GM21367 (cell line): ENCODE measurements at regions not wholly inside any gene's neighbourhood (a gene's known extent, or its start where the extent isn't known, plus 50 kb on each side); places are given as distances from the start of the nearest gene placed in this dataset.

Experiments used
- ATAC-seq: cut with Tn5 transposase; IDR thresholded peaks from one replicate; pipeline ENCODE4 v1.9.1; 2021; ENCODE audit not compliant: unreplicated experiment

DNA sequence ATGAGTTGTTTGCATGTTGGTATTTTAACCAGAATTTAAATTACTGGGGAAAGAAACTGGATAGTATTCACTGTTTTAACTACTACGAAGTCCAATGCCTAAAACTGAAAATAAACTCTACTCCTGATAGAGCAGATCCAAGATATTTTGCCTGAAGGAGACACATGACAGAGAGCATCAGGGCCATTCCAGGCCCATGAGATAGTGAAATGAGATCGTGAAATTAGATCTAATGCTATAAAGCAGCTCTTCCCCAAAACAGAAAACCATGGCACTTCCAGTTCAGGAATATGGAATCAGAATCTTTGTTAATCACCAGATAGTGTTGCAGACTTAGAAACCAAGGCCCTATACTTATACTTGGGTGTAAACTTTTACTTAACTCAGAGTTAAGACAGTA, 124.3 kb upstream of the CACNA2D1 start:
- ATAC-seq, result no peak

DNA sequence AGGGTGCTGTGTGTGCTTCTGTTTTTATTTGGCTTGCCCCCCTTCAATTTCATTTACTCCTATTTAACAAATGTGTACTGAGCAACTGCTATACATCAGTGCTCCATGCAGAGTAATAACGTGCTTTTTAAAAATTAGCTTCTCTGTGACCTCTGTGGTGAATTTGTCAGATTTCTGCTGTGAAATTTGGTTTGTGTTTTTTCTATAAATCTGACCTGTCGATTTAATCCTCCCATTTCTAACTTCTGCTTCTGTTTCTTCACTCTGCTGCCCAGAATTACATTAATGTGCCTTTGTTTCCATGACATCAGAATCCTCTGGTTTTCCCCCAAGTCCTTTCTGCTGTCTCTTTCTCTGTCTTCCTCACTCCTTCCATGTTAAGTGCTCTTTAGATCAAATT, 123.8 kb upstream of the CACNA2D1 start:
- ATAC-seq, result no peak

DNA sequence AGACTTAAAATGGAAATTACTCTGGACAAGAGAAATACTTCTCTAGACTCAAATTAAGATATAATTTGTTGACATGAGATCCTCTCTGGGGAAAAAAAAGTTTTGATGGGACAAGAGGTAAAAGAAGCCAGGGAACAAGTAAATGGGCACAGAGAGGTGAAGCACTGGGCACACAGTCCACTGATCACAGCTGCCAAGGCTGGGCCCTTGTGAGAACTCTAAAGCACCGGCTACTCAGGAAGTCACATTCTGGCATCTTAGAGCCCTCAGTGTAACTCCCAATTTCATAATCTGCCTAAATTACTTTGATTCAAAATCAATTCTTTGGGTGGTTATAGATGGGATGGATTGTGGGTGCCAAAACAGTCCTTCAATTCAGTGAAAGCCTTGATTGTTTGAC, 123.2 kb upstream of the CACNA2D1 start:
- ATAC-seq, result no peak

DNA sequence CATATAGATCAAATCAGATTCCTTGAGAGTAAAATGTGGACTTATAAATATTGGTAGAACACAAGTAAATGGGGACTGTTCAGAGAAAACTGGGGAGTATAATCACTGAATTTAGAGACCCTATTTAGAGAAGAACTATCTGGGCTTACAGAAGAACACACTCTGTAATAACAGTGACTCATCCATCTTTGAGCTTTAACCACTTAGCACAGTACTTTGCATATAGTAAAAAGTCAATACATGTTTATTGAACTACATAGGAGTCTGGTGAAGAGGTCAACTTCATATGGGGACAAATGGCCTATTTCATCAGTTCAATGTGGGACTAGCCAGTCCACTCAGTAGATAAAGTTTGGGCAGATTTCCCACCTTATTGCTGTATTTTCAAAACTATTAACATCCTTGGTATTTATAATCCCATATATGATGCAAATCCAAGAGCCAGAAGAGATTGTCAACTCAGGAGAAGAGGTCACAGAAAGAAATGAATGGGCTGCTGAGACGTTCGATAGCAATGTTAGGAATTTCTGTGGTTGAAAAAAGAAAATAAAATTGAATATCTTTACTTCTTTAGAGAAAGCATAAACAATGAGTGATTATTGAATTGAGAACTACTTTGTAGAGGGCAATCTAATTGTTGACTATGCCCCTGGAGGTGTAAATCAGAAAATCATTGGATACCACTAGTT, 119.3 kb upstream of the CACNA2D1 start:
- ATAC-seq, result no peak

DNA sequence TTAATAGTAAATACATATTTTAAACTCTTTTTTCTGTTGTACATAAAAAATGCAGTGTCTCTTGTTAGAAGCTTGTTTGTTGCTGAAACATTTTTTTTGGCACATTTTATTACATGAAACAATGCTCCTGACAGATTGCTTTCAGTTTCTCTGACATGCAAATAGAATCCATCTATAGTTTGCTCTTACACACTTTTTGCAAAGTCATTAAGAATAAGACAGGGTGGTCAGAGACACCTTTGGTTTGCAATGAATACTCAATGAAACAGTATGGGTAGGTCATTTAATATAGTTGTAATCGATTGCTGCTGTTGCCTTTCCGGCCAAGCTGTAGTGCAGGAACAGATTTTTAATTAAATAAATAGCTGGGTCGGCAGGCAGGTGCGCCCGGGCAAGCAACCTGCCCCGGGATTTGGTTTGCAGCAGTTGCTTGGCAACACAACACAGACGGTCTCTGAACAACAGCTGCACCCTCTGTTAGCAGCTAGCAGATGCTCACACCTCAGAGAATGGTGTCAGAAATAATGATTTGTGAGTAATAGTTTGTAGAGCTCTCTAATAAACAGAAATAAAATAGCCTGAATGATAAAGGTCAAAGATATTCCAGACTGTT, 115.7 kb upstream of the CACNA2D1 start:
- no peak for ATAC-seq

DNA sequence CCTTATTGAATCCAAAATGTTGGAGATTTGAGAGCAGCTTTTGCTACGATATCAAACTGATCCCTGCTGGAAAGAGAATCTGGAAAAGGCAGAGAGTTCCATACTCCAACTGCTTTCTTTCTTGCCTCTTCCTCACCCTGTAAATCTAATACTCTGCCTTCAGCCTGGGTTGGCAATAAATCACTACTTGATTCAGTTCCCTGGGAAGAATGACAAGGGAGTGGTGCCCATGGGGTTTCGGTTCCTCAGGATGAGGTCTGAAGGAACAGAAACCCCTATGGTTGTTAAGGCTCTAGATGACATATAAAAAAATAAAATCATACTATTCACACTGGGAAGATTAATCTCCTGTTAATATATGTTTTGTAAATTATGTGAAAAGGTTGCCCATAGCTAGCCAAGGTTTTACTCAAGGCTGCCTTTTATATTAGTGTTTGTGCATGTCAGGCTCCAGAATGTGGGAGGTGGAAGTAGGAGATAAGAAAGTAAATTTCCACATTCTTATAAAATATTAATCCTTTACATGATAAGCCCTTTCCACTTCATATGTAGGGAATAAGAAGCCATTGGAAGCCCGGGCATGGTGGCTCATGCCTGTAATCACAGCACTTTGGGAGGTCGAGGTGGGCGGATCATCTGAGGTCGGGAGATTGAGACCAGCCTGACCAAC, 106.2 kb upstream of the CACNA2D1 start:
- no peak for ATAC-seq

DNA sequence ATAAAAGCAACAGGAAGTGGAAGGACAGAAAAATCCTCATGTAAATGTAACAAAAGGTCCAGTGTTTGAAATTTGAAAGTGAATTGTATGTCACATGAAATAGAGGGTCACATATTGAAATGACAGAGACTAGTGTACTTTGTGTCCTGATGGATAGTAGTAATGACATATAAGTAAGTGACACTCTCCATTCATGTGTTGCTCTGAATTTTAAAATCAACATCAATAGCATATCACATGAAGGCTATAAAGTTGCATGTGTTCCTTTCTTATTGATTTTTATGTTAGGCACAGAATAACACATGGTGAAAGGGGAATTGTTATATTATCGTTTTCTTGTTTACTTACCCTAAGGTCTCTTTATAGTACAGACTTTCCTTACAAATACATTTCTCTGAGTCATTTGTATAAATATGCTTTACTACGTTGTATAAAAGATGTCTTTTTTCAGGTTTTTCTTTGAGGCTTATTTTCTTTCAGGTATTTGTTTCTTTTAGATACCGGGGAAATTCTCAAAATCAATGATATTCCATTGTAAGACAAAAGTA, 104.6 kb upstream of the CACNA2D1 start:
- ATAC-seq, result no peak

DNA sequence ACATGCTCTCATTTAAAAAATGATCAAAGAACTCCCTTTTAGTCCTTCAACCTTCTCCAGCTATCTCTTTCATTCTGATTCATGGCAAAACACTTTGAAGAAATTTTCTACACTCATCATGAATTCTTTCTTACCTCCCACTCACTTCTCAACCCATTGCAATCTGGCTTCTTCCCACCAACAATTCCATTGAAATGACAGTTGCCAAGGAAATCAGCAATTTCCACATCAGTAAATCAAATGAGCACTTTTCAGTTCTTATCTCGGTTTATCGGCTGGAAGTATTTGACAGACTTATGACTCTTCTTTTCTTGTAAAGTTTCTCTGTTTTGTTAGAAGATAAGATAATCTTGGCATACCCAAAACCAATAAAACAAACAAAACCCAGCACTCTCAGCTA, 99.1 kb upstream of the CACNA2D1 start:
- ATAC-seq, result no peak

DNA sequence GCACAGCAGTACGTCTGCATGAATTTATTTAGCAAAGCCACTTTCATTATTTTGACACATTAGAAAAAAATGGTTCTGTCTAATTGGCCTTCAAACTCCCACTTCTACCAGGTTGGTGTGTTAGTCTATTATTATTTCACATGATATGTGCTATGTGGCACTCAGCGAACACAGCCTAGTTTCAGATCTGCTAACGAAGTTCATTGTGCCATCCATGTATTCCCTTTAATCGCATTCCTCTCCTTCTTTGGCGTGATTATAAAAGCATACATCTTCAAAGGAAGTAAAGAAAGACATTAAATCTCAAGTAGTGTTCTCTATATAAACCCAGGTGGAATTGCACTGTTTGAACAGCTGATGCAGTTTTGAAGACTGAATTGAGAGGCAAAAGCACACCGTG, 96.4 kb upstream of the CACNA2D1 start:
- ATAC-seq, result no peak

DNA sequence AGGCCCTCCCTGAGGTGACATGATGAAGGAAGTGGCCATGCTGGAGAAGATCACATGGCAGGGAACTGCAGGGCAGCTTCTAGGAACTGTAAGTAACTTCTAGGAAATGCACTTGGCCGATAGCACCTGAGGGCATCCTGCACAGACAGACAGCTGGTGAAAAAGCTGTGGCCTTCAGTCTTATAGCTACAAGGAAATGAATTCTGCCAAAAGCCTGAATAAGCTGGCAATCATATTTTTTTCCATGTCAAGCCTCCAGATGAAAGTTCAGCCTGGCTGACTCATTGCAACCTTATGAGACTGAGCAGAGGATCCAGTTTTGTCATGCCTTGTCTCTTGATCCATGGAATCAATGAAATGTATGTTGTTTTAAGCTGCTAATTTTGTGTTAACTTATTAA, 91.1 kb upstream of the CACNA2D1 start:
- ATAC-seq, result no peak

DNA sequence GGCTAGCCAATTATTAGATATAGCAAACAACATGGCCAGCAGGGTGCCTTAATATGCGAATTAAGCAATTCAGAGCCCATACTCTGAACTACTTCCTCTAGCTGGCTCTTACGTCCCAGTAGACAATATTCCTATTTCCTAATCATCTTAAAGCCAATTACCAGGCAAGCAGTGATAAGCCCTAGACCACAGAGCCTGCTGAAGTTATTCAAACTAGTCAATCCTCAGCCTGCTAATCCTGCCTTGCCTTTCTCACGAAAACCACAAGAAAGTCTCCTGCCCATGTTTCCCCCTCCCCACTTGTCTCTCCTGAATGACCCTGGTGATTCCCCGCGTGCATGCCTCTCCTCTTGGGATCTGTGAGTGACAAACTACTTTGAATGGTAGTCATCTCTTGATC, 86.8 kb upstream of the CACNA2D1 start:
- ATAC-seq, result no peak

DNA sequence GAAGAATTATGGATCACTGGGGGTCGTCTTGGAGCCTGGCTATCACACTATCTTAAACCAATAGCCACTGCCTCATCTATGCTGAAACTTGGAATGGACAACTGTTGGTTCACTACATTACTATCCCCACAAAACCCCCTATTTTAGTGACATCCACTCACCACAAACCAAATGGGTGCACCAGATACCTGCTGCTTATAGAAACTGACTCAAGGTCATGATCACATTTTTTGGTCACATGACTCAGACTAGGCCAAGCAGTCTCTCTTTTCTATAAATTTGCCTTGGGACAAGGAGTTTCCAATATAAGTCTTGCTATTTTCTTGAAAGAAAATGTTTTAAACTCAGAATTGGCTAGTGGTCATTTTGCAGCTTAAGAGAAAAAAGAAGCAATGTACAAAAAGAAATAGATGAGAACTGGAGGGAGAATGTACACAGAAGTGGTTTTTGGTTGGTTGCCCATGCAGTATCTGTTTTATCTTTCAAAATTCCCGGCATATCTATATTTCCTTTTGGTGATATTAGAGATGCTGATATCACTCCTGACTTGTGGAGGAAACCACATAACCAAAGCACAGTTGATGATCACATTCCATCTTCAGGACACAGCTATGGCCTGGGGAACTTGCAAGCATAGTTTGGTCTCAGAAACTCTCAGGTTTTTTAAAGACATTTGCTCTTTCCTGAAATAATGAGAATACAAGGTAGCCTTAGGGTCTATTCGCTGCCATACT, 85.2 kb upstream of the CACNA2D1 start:
- ATAC-seq, result no peak

DNA sequence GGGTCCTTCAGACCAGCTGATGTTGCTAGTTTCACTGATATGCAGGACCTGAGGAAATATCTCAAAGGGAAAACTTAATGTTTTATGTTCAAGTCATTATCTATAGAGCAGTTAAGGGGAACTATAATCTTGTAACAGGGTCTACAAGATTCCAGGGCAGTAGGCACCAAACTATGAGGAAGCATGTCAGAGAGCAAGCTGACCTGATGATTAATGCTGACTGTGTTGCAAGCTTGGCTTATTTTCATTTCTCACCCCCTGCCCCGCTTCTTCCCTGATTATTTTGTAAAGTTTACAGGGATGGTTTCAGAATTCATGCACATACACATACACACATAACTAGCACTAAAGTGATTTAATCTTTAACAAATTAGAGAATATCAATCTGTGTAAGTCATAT, 84.3 kb upstream of the CACNA2D1 start:
- no peak for ATAC-seq

DNA sequence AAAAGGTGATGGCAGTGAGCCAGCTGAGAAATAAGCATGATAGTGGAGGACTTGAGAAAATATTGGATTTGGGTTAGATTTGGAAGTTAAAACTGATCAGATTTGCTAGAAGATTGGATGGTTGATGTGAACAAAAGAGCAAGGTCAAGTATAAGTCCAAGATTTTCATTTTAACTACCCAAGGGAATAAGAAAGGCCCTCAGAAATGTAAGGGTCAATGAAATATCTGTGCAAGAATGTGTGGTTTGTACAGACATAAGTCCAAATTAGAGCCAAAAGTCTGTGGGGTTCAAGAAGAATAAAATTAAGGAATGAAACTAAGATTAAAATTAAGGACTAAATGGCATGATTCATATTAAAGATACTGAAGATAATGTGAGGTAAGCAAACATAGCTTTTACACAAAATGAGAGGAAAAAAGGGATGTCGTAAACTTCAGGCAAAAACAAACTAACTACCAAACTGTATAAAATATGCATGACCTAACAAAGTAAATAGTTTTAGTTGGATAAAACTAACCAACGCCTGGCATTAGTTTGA, 78.4 kb upstream of the CACNA2D1 start:
- ATAC-seq, result no peak

DNA sequence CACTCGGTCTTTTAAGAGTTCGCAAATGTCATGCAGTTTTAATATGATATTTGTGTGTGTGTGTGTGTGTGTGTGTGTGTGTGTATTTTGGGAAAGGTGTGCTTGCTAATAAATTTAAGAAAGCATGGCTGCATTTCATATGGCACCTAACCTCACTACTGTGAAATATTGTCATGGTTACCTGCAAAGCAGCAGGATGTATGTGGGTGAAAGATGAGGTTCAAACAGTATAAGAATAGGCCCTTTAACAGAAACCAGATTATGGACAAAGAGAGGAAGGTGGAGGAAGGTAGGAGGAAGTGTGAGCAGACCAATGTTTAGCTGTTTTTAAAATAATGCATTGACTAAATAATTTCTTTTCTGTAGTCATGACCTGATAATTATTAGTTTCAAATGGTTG, 73.5 kb upstream of the CACNA2D1 start:
- no peak for ATAC-seq

DNA sequence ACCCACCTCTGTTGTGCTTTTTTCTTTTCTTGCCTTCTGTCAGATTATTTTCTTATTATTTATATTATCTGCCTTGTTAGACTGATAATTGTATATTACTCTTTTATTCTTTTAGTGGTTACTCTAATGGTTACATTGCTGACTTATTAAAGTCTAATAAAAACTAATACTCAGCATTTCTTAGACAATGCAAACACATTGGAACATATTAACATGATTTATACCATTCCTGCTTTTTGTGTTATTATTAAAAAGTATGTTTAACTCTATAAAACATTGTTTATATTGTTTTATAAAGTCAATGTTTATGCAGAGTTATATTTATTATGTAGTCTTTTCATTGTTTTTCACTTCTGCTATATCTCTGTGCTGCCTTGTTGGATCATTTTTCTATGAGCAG, 68.0 kb upstream of the CACNA2D1 start:
- ATAC-seq, result no peak

DNA sequence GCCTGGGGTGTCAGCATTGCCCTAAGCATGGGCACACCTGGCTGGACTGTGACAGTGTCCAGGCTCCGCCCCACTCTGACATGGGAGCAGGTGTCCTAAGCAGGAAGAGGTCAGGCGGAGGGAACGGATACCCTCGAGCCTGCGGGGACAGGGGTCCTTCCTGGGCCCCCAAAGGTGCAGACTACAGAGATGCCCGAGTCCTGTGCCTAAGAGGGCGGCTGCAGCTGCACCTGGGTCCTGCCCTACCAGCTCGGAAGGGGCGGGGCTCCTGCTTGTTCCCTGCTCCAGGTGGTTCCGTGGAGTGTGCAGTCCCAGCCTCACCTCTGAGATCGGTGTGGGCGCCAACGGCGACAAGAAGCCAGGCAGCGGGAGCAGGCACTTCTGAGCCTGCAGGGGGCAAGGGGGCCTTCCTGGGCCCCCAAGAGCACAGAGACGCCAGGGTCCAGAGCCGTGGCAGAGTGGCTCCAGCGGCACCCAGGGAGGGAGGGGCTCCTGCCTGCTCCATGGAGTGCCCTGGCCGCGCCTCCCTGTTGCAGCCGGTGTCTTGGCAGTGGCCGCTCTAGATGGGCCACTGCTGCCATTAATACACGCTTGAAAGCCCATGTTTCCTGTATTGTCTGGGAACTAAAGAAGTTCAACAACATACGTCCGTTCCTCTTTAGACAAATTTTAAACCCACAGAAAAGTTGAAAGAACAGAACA, 64.5 kb upstream of the CACNA2D1 start:
- no peak for ATAC-seq

DNA sequence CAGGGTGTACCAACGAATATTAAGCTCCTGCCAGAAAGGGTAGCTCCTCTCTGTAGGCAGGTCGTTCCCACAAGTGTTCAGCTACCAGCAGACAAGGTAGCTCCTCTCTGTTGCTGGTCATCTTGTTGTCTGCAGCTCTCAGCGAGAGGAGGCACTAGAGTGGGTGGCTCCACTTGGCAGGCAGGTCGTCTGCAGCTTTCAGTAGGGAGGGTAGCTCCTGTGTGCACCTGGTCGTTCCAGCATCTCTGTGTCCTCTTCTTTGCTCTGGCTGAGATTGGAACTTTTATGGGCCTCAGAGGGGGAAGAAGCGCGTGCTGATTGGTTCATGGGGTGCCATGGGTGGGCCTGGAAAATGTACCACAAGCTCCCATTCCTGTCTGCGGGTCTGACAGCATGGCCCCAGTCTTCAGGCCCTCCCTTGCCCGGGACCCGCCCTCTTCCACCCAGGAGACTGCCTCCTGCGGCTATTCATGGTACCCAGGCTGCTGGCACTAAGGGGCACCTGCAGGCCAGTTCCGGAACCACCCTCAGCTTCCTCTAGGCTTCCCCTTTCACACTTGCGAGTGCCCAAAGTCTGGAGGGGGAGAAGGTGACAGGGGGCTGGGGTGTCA, 63.9 kb upstream of the CACNA2D1 start:
- no peak for ATAC-seq

DNA sequence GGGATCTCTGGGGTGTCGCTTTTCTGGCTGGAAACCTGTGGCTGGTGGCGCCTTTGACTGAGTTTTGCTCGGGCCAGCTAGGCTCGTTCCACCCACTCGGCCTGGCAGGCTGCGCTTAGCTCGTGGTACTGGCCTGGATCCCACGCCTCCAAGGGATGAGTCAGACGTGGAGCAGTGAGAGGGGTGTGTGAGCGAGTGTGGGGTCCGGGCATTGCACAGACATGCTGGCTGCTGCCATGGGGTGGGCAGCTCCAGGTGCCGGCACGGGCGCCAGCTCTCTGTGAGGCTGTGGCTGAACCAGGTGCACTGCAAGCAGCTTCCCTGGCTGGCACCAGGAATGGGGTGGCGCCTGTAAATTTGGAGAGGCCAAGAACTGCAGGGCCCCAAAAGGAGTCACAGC, 63.1 kb upstream of the CACNA2D1 start:
- ATAC-seq, result no peak

DNA sequence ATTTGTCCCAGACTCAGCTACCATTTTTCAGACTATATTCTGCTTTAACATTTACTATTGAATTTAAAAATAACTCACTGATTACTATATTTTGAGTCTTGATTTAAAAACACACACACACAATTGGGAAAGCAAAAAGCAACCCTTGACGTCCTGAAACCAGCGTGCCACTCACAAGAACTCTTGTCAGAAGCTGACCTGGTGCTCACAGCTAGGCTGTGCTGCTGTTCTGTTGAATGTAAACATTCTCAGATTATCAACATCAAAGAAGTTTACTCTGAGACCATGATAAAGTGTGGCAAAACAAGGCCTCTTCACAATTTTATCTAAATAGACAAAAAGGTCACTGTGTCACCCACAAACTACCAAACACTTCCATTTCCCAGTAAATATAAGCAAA, 62.6 kb upstream of the CACNA2D1 start:
- no peak for ATAC-seq
